Stomach (tissue), 8 donors: ENCODE measurements at regions not wholly inside any gene's neighbourhood (a gene's known extent, or its start where the extent isn't known, plus 50 kb on each side); places are given as distances from the start of the nearest gene placed in this dataset.
"Not testable (repeated sequence)": the region's sequence is repeated elsewhere in the genome, so short reads cannot be mapped to it uniquely, and the experiment has no call there.

Source experiments
- DNase-seq, 2 donors: peaks; one replicate each; pipeline versions ENCODE4 v3.0.0 to v3.0.0-alpha.2; 2013 to 2019
- H3K27ac ChIP-seq, 5 donors: fragments of 200-600 bp in 4 of 5; sonication (generic) in 4 of 5; one replicate each; pipeline ENCODE4 v1.5.1; 2013 to 2019; ENCODE audit warnings: mild to moderate bottlenecking in 1 of 5, moderate library complexity in 1 of 5
- H3K27me3 ChIP-seq, 3 donors: fragments of 200-600 bp; sonication (generic); one replicate each; pipeline ENCODE4 v1.5.1; 2017 to 2019; ENCODE audit warnings: mixed run types in 1 of 3
- H3K36me3 ChIP-seq, 4 donors: fragments of 200-600 bp; sonication (generic); 1 replicate in 3 of 4; 2 replicates in 1 of 4; pipeline ENCODE4 v1.5.1; 2016 to 2019
- H3K4me1 ChIP-seq, 4 donors: fragments of 200-600 bp; sonication (generic); one replicate each; pipeline ENCODE4 v1.5.1; 2016 to 2019
- H3K4me3 ChIP-seq, 4 donors: fragments of 200-600 bp; sonication (generic) in 3 of 4; one replicate each; pipeline ENCODE4 v1.5.1; 2016 to 2019; ENCODE audit warnings: mild to moderate bottlenecking in 1 of 4
- H3K9me3 ChIP-seq, 4 donors: fragments of 200-600 bp; sonication (generic); one replicate each; pipeline ENCODE4 v1.5.1; 2016 to 2019
- CTCF ChIP-seq, 7 experiments: fragments of 450-650 bp in 4 of 7; fragments of 200-600 bp in 3 of 7; sonication (generic) in 3 of 7; IDR thresholded peaks; one replicate each; pipeline ENCODE4 v1.5.1; 2016 to 2019; ENCODE audit warnings: antibody characterized with exemption in 7 of 7, control low read depth in 2 of 7, mild to moderate bottlenecking in 1 of 7
- EP300 ChIP-seq: sonication (generic); formaldehyde crosslinking; IDR thresholded peaks from one replicate; pipeline ENCODE4 v1.6.1; 2017; ENCODE audit warnings: antibody characterized with exemption
- POLR2A ChIP-seq, 4 donors: fragments of 450-650 bp; IDR thresholded peaks; one replicate each; pipeline ENCODE4 v1.6.1; 2016; ENCODE audit warnings: antibody characterized with exemption in 4 of 4, control low read depth in 2 of 4, mild to moderate bottlenecking in 1 of 4, moderate library complexity in 1 of 4
- POLR2AphosphoS5 ChIP-seq, 3 donors: sonication (generic); formaldehyde crosslinking; IDR thresholded peaks; one replicate each; pipeline ENCODE4 v1.6.1; 2016; ENCODE audit warnings: antibody characterized with exemption in 3 of 3
- WGBS, 5 donors: extraction: QIAGEN DNeasy Blood & Tissue Kit in 3 of 5; methylation state at CpG; one replicate each; pipeline versions ENCODE4 v1.1.5 to v1.1.7; 2013 to 2018; 5-methylcytosine and 5-hydroxymethylcytosine counted together
- intact Hi-C: fragments of 100-400 bp; cut with DNase I; formaldehyde crosslinking; loops from one replicate; pipeline ENCODE4 v1.15.1; 2023; ENCODE audit warnings: low total_unique reads
- donor health status: healthy with polysubstance abuse.
- donor health status: Bipolar disorder and iron deficiency.
- donor health status: healthy.

- WGBS, 5 donors = 78 to 100% (median 86%) methylated on average over 4 of the region's 4 CpGs
- H3K27ac ChIP-seq = no peak overlapping the region
- no peaks in the 10 kb centered on the region for H3K36me3 ChIP-seq
- H3K9me3 ChIP-seq = peaks cover 49 to 100% (median 97%) of the 10 kb centered on the region in 4 donors
- DNase-seq = no peak
- H3K4me3 ChIP-seq = no peak overlapping the region
- no peaks in the 10 kb centered on the region for H3K4me1 ChIP-seq
- TF ChIP-seq CTCF (IDR thresholded peaks at IDR 0.05) (no peak), POLR2A (IDR thresholded peaks at IDR 0.05) (no peak), POLR2AphosphoS5 (IDR thresholded peaks at IDR 0.05) (no peak), EP300 (no peak)
- H3K27me3 ChIP-seq = no peaks in the 10 kb centered on the region
- intact Hi-C loops = no loop called here
These were observed 147.0 kb downstream of the GLRX3 start for GRCh38 chr10:130283219-130283545.

GRCh38 chr10:130295761-130296160 is 159.6 kb downstream of the GLRX3 start:
- H3K36me3 ChIP-seq, H3K27ac ChIP-seq, DNase-seq, H3K4me1 ChIP-seq, H3K4me3 ChIP-seq, H3K27me3 ChIP-seq, intact Hi-C loops: not testable (repeated sequence)
- H3K9me3 ChIP-seq = peaks cover 11 to 90% (median 76%) of the 10 kb centered on the region in 4 donors
- WGBS, 5 donors = 82 to 90% (median 89%) methylated on average over 3 of the region's 3 CpGs

GRCh38 chr10:130300608-130301020 is 164.4 kb downstream of the GLRX3 start:
- H3K36me3 ChIP-seq = no peaks in the 10 kb centered on the region
- peak overlapping the region in 2 of 4 donors; percentile 49 for H3K4me3 ChIP-seq
- no peaks in the 10 kb centered on the region for H3K27me3 ChIP-seq
- DNase-seq = no peak
- H3K4me1 ChIP-seq = no peaks in the 10 kb centered on the region
- peaks cover 18 to 89% (median 71%) of the 10 kb centered on the region in 4 donors for H3K9me3 ChIP-seq
- intact Hi-C loops = no loop called here
- H3K27ac ChIP-seq = peak overlapping the region in 3 of 5 donors; percentile 51 to 94 (median 84)
- 26 to 98% (median 53%) methylated on average over 6 to 23 of the region's 23 CpGs; no CpG with 5 or more reads in 1 of the 5 donors for WGBS, 5 donors
- TF ChIP-seq EP300 = no peak
- no peak for TF ChIP-seq POLR2AphosphoS5 (IDR thresholded peaks at IDR 0.05)
- TF ChIP-seq POLR2A (IDR thresholded peaks at IDR 0.05) = no peak
- no peak for TF ChIP-seq CTCF (IDR thresholded peaks at IDR 0.05)

GRCh38 chr10:130301021-130301892 is 165.1 kb downstream of the GLRX3 start:
- Histone ChIP-seq H3K27ac (peak overlapping the region in 3 of 5 donors; percentile 51 to 94 (median 84)), H3K36me3 (no peaks in the 10 kb centered on the region), H3K4me1 (no peaks in the 10 kb centered on the region), H3K4me3 (peak overlapping the region in 2 of 4 donors; percentile 49), H3K27me3 (no peaks in the 10 kb centered on the region), H3K9me3 (peaks cover 18 to 87% (median 71%) of the 10 kb centered on the region in 4 donors)
- peak in 1 of 2 donors; percentile 70 for DNase-seq
- intact Hi-C loops = no loop called here
- TF ChIP-seq CTCF (IDR thresholded peaks at IDR 0.05) (no peak), POLR2AphosphoS5 (IDR thresholded peaks at IDR 0.05) (no peak), EP300 (no peak), POLR2A (IDR thresholded peaks at IDR 0.05) (no peak)
- WGBS, 5 donors = 20 to 93% (median 34%) methylated on average over 6 to 53 of the region's 54 CpGs

- peaks cover 0 to 58% (median 36%) of the 10 kb centered on the region in 4 donors for H3K9me3 ChIP-seq
- intact Hi-C loops = no loop called here
- TF ChIP-seq CTCF (IDR thresholded peaks at IDR 0.05) (no peak), EP300 (no peak), POLR2A (IDR thresholded peaks at IDR 0.05) (no peak), POLR2AphosphoS5 (IDR thresholded peaks at IDR 0.05) (no peak)
- no peak for DNase-seq
- WGBS, 5 donors = 74 to 93% (median 84%) methylated on average over 3 to 7 of the region's 7 CpGs
- H3K27ac ChIP-seq = no peak overlapping the region
- H3K4me3 ChIP-seq = no peak overlapping the region
- no peaks in the 10 kb centered on the region for H3K4me1 ChIP-seq
- H3K36me3 ChIP-seq = no peaks in the 10 kb centered on the region
- peaks cover 0 to 20% (median 0%) of the 10 kb centered on the region in 3 donors for H3K27me3 ChIP-seq
These were observed 190.8 kb downstream of the GLRX3 start for GRCh38 chr10:130326954-130327353.
